Neural cell (in vitro differentiated cells): ENCODE measurements at regions not wholly inside any gene's neighbourhood (a gene's known extent, or its start where the extent isn't known, plus 50 kb on each side); places are given as distances from the start of the nearest gene placed in this dataset.

Experiments used
- EP300 ChIP-seq: fragments of 450-650 bp; conservative IDR thresholded peaks from 2 replicates; pipeline ENCODE4 v1.6.1; 2014; ENCODE audit warnings: antibody characterized with exemption, mild to moderate bottlenecking, moderate library complexity; ENCODE audit not compliant: poor library complexity, severe bottlenecking
- EZH2 ChIP-seq: fragments of 200-600, 300-800 bp; shearing (Covaris generic), sonication (generic); IDR thresholded peaks from 2 replicates; pipeline ENCODE4 v1.6.1; 2014; ENCODE audit warnings: antibody characterized with exemption, low read length, borderline replicate concordance, mild to moderate bottlenecking; ENCODE audit not compliant: insufficient read depth, poor library complexity, severe bottlenecking
- MXI1 ChIP-seq: fragments of 450-650 bp; conservative IDR thresholded peaks from 2 replicates; pipeline ENCODE4 v1.6.1; 2014; ENCODE audit warnings: antibody characterized with exemption, mild to moderate bottlenecking; ENCODE audit not compliant: poor library complexity, severe bottlenecking
- POLR2AphosphoS5 ChIP-seq: IDR thresholded peaks from 2 replicates; pipeline ENCODE4 v1.6.1; 2012
- RAD21 ChIP-seq: fragments of 450-650 bp; conservative IDR thresholded peaks from 2 replicates; pipeline ENCODE4 v1.6.1; 2014; ENCODE audit warnings: antibody characterized with exemption, mild to moderate bottlenecking, moderate library complexity
- REST ChIP-seq: IDR thresholded peaks from 2 replicates; pipeline ENCODE4 v1.6.1; 2012; ENCODE audit warnings: borderline replicate concordance
- TAF1 ChIP-seq: IDR thresholded peaks from 2 replicates; pipeline ENCODE4 v1.6.1; 2012; ENCODE audit warnings: low read depth
- TF ChIP-seq, protein P1 (sequence below): fragments of 450-650 bp; IDR thresholded peaks from 2 replicates; pipeline ENCODE4 v1.5.1; 2014; ENCODE audit warnings: antibody characterized with exemption, mild to moderate bottlenecking, moderate library complexity; ENCODE audit not compliant: poor library complexity, severe bottlenecking

- TF ChIP-seq, protein P1, sequence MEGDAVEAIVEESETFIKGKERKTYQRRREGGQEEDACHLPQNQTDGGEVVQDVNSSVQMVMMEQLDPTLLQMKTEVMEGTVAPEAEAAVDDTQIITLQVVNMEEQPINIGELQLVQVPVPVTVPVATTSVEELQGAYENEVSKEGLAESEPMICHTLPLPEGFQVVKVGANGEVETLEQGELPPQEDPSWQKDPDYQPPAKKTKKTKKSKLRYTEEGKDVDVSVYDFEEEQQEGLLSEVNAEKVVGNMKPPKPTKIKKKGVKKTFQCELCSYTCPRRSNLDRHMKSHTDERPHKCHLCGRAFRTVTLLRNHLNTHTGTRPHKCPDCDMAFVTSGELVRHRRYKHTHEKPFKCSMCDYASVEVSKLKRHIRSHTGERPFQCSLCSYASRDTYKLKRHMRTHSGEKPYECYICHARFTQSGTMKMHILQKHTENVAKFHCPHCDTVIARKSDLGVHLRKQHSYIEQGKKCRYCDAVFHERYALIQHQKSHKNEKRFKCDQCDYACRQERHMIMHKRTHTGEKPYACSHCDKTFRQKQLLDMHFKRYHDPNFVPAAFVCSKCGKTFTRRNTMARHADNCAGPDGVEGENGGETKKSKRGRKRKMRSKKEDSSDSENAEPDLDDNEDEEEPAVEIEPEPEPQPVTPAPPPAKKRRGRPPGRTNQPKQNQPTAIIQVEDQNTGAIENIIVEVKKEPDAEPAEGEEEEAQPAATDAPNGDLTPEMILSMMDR, result no peak
- TF ChIP-seq EP300 (no peak), EZH2 (no peak), RAD21 (no peak), TAF1 (no peak), POLR2AphosphoS5 (no peak), MXI1 (no peak), REST (no peak)
Observed at GRCh38 chr17:64728041-64728695, 66.1 kb upstream of the SMURF2 start.
